Uterus (tissue), 2 donors: ENCODE measurements at regions not wholly inside any gene's neighbourhood (a gene's known extent, or its start where the extent isn't known, plus 50 kb on each side); places are given as distances from the start of the nearest gene placed in this dataset.

ENCODE experiments used
- POLR2A ChIP-seq, 2 donors: fragments of 450-650 bp; IDR thresholded peaks; one replicate each; pipeline ENCODE4 v1.6.1; 2016; ENCODE audit warnings: antibody characterized with exemption in 2 of 2, mild to moderate bottlenecking in 1 of 2, moderate library complexity in 1 of 2
- TF ChIP-seq, protein P1 (sequence below), 4 experiments: fragments of 200-600 bp in 2 of 4; fragments of 450-650 bp in 2 of 4; sonication (generic) in 2 of 4; IDR thresholded peaks; one replicate each; pipeline ENCODE4 v1.5.1; 2016 to 2019; ENCODE audit warnings: antibody characterized with exemption in 4 of 4, mild to moderate bottlenecking in 2 of 4, moderate library complexity in 1 of 4

DNA sequence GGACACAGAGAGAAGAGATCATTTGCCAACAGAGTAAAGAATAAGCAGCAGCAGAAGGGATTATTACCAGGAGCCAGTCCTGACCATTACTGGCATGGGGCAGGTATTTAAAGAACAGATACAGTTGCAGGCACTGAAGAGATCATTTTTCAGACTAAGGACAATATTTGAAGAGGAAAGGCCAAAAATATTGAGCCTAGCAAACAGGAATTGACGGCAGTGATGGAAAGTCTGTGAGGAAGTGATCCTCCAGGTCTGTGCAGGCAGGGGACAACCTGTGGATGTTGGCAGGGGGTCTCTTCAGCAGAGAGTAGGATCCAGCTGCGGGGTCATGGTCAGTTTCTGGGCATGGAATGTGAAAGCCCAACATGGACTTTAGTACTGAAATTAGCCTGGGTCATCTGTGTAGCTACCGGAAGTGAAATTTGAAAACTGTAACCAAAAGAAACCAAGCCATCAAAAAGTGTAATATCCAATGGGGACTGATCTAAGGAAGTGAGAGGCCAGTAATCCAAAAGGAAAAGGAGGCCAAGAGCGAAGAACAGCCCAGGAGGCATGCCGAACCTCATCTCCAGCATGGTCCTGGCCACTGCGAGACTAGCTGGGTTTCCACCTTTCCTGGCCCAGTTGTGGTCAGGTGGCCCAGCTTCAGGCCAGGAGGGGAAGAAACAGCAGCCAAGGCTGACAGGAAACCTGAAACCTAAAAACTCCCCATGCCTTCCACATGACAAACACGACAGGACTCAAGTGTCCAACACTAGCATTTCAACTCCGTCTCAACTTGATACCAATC, 115.1 kb upstream of the TNFAIP3 start:
- TF ChIP-seq POLR2A (IDR thresholded peaks at IDR 0.05): no peak
- TF ChIP-seq, protein P1, sequence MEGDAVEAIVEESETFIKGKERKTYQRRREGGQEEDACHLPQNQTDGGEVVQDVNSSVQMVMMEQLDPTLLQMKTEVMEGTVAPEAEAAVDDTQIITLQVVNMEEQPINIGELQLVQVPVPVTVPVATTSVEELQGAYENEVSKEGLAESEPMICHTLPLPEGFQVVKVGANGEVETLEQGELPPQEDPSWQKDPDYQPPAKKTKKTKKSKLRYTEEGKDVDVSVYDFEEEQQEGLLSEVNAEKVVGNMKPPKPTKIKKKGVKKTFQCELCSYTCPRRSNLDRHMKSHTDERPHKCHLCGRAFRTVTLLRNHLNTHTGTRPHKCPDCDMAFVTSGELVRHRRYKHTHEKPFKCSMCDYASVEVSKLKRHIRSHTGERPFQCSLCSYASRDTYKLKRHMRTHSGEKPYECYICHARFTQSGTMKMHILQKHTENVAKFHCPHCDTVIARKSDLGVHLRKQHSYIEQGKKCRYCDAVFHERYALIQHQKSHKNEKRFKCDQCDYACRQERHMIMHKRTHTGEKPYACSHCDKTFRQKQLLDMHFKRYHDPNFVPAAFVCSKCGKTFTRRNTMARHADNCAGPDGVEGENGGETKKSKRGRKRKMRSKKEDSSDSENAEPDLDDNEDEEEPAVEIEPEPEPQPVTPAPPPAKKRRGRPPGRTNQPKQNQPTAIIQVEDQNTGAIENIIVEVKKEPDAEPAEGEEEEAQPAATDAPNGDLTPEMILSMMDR (IDR thresholded peaks at IDR 0.05): no peak
